Caco-2 (cell line): ENCODE measurements at regions not wholly inside any gene's neighbourhood (a gene's known extent, or its start where the extent isn't known, plus 50 kb on each side); places are given as distances from the start of the nearest gene placed in this dataset.
A peak's percentile ranks its signal among the peaks of the same experiment; 100 is the strongest.

Experiments
- BruUV-seq: library from RNA; stranded (reverse); fragments of 400-500 nt; replicated peaks from 2 replicates; lab custom pipeline; 2021; lab: Mats Ljungman, UMichigan
- CTCF ChIA-PET: fragments of 300-600 bp; sonication (Branson Sonifier 250); formaldehyde crosslinking; loops from one replicate; lab custom pipeline; 2022; ENCODE audit warnings: antibody characterized with exemption; lab: Charles Lee
- POLR2A ChIA-PET: fragments of 300-600 bp; sonication (Branson Sonifier 250); formaldehyde crosslinking; loops from one replicate; lab custom pipeline; 2022; ENCODE audit warnings: antibody characterized with exemption; lab: Charles Lee
- DNase-seq, 2 experiments: peaks; one replicate each; pipeline versions ENCODE4 v3.0.0 to v3.0.0-alpha.2; 2020 to 2022
- H3K27me3 ChIP-seq: replicated peaks from 2 replicates; pipeline ENCODE4 v1.6.0; 2011; ENCODE audit warnings: low read length; ENCODE audit not compliant: control insufficient read depth, insufficient read depth
- H3K36me3 ChIP-seq: 2 replicates; pipeline ENCODE4 v1.5.1; 2011; ENCODE audit warnings: low read length; ENCODE audit not compliant: control insufficient read depth, insufficient read depth
- H3K4me1 ChIP-seq: fragments of 250-450 bp; sonication (Bioruptor Pico); 2 replicates; pipeline ENCODE4 v1.5.1; 2020; ENCODE audit warnings: mild to moderate bottlenecking
- H3K4me3 ChIP-seq: 2 replicates; pipeline ENCODE4 v1.5.1; 2011; ENCODE audit warnings: low read depth, mild to moderate bottlenecking, control low read depth, low read length
- H3K9me3 ChIP-seq: fragments of 250-450 bp; sonication (Bioruptor Pico); 2 replicates; pipeline ENCODE4 v1.5.1; 2020; ENCODE audit warnings: mild to moderate bottlenecking, moderate library complexity
- H3K27ac Mint-ChIP-seq: one replicate; pipeline ENCODE4 v1.8.0; 2022; ENCODE audit warnings: mixed read lengths; ENCODE audit not compliant: unreplicated experiment
- H3K27me3 Mint-ChIP-seq: one replicate; pipeline ENCODE4 v1.8.0; 2022; ENCODE audit warnings: mixed read lengths; ENCODE audit not compliant: insufficient read depth, unreplicated experiment
- H3K36me3 Mint-ChIP-seq: one replicate; pipeline ENCODE4 v1.8.0; 2022; ENCODE audit warnings: mild to moderate bottlenecking, mixed read lengths; ENCODE audit not compliant: insufficient read depth, unreplicated experiment
- H3K4me1 Mint-ChIP-seq: one replicate; pipeline ENCODE4 v1.8.0; 2022; ENCODE audit warnings: low read depth, mixed read lengths; ENCODE audit not compliant: unreplicated experiment
- H3K4me3 Mint-ChIP-seq: one replicate; pipeline ENCODE4 v1.8.0; 2022; ENCODE audit warnings: mild to moderate bottlenecking, moderate library complexity, mixed read lengths; ENCODE audit not compliant: unreplicated experiment
- H3K9me3 Mint-ChIP-seq: one replicate; pipeline ENCODE4 v1.8.0; 2022; ENCODE audit warnings: mixed read lengths; ENCODE audit not compliant: unreplicated experiment
- intact Hi-C: fragments of 100-400 bp; cut with micrococcal nuclease; formaldehyde crosslinking; loops from one replicate; pipeline ENCODE4 v1.10.0; 2022; ENCODE audit not compliant: unreplicated experiment
- TF ChIP-seq, protein P1 (sequence below), 2 experiments: fragments of 200-600 bp in 1 of 2; IDR thresholded peaks; 1 replicate in 1 of 2; 2 replicates in 1 of 2; pipeline versions ENCODE4 v1.5.1 to v1.8.0; 2011 to 2022; ENCODE audit warnings: antibody characterized with exemption in 1 of 2, control low read depth in 1 of 2, inconsistent platforms in 1 of 2, low read depth in 1 of 2, low read length in 1 of 2, mild to moderate bottlenecking in 1 of 2, moderate library complexity in 1 of 2; ENCODE audit not compliant: insufficient read depth in 1 of 2, severe bottlenecking in 1 of 2, unreplicated experiment in 1 of 2

GRCh38 chr1:56436296-56436695 is 143.1 kb downstream of the PLPP3 start:
- peaks cover 14% of the 10 kb centered on the region for H3K36me3 Mint-ChIP-seq
- H3K9me3 Mint-ChIP-seq: no peaks in the 10 kb centered on the region
- Histone ChIP-seq H3K4me1 (peaks cover 70% of the 10 kb centered on the region), H3K36me3 (no peaks in the 10 kb centered on the region), H3K27me3 (no peaks in the 10 kb centered on the region), H3K9me3 (no peaks in the 10 kb centered on the region), H3K4me3 (no peak overlapping the region)
- peak overlapping the region; percentile 92 for H3K27ac Mint-ChIP-seq
- no peak overlapping the region for H3K4me3 Mint-ChIP-seq
- intact Hi-C loops: loop anchor here (2.0 to 5.0 kb wide), 2 partner anchors 15 to 41 kb away; no protein-coding TSS in a partner anchor
- no peaks in the 10 kb centered on the region for H3K27me3 Mint-ChIP-seq
- H3K4me1 Mint-ChIP-seq: peaks cover 58% of the 10 kb centered on the region
- DNase-seq: no peak
- ChIA-PET CTCF (interaction anchor here (0.6 kb wide), 1 partner anchor 21 kb away, joined by 3 read pairs; no protein-coding TSS in a partner anchor), POLR2A (interaction anchor here (0.6 kb wide), 1 partner anchor 21 kb away, joined by 3 read pairs; no protein-coding TSS in a partner anchor)
- TF ChIP-seq, protein P1, sequence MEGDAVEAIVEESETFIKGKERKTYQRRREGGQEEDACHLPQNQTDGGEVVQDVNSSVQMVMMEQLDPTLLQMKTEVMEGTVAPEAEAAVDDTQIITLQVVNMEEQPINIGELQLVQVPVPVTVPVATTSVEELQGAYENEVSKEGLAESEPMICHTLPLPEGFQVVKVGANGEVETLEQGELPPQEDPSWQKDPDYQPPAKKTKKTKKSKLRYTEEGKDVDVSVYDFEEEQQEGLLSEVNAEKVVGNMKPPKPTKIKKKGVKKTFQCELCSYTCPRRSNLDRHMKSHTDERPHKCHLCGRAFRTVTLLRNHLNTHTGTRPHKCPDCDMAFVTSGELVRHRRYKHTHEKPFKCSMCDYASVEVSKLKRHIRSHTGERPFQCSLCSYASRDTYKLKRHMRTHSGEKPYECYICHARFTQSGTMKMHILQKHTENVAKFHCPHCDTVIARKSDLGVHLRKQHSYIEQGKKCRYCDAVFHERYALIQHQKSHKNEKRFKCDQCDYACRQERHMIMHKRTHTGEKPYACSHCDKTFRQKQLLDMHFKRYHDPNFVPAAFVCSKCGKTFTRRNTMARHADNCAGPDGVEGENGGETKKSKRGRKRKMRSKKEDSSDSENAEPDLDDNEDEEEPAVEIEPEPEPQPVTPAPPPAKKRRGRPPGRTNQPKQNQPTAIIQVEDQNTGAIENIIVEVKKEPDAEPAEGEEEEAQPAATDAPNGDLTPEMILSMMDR (IDR thresholded peaks at IDR 0.05; ENCODE audit: insufficient read depth in 1 of 2, low read depth in 1 of 2, low read length in 1 of 2, severe bottlenecking in 1 of 2, unreplicated experiment in 1 of 2): no peak
- BruUV-seq: no TSS peak

- TF ChIP-seq, protein P1 (IDR thresholded peaks at IDR 0.05; ENCODE audit: insufficient read depth in 1 of 2, low read depth in 1 of 2, low read length in 1 of 2, severe bottlenecking in 1 of 2, unreplicated experiment in 1 of 2): no peak
- Mint-ChIP-seq H3K9me3 (no peaks in the 10 kb centered on the region), H3K36me3 (peaks cover 14% of the 10 kb centered on the region), H3K27ac (peak overlapping the region; percentile 92), H3K4me3 (peak overlapping the region; percentile 12), H3K27me3 (no peaks in the 10 kb centered on the region), H3K4me1 (peaks cover 62% of the 10 kb centered on the region)
- ChIA-PET POLR2A (interaction anchor here (0.6 kb wide), 1 partner anchor 21 kb away, joined by 3 read pairs; no protein-coding TSS in a partner anchor), CTCF (interaction anchor here (0.6 kb wide), 2 partner anchors 21 to 149 kb away, joined by 3 read pairs; no protein-coding TSS in a partner anchor)
- intact Hi-C loops: loop anchor here (2.0 to 5.0 kb wide), 3 partner anchors 15 to 42 kb away; no protein-coding TSS in a partner anchor
- H3K9me3 ChIP-seq: no peaks in the 10 kb centered on the region
- H3K4me3 ChIP-seq: no peak overlapping the region
- no TSS peak for BruUV-seq
- no peak for DNase-seq
- H3K4me1 ChIP-seq: peaks cover 70% of the 10 kb centered on the region
- H3K27me3 ChIP-seq: no peaks in the 10 kb centered on the region
- H3K36me3 ChIP-seq: no peaks in the 10 kb centered on the region
Observed at GRCh38 chr1:56435434-56436262, 143.7 kb downstream of the PLPP3 start.

GRCh38 chr1:56434740-56435139 is 144.6 kb downstream of the PLPP3 start:
- POLR2A ChIA-PET: interaction anchor here (0.5 kb wide), 1 partner anchor 35 kb away, joined by 3 read pairs; no protein-coding TSS in a partner anchor
- CTCF ChIA-PET: interaction anchor here (0.6 to 0.7 kb wide), 3 partner anchors 14 to 150 kb away, joined by 3 to 4 read pairs (median 3); no protein-coding TSS in a partner anchor
- Mint-ChIP-seq H3K9me3 (no peaks in the 10 kb centered on the region), H3K27me3 (no peaks in the 10 kb centered on the region), H3K36me3 (peaks cover 14% of the 10 kb centered on the region), H3K4me3 (peak overlapping the region; percentile 25), H3K4me1 (peaks cover 62% of the 10 kb centered on the region), H3K27ac (peak overlapping the region; percentile 92)
- H3K9me3 ChIP-seq: no peaks in the 10 kb centered on the region
- H3K36me3 ChIP-seq: no peaks in the 10 kb centered on the region
- DNase-seq: peak in 1 of 2 experiments; percentile 36
- no TSS peak for BruUV-seq
- H3K27me3 ChIP-seq: no peaks in the 10 kb centered on the region
- intact Hi-C loops: loop anchor here (1.0 to 5.0 kb wide), 4 partner anchors 20 to 143 kb away; partner anchors contain the start of gene PLPP3
- no peak overlapping the region for H3K4me3 ChIP-seq
- TF ChIP-seq, protein P1 (IDR thresholded peaks at IDR 0.05; ENCODE audit: insufficient read depth in 1 of 2, low read depth in 1 of 2, low read length in 1 of 2, severe bottlenecking in 1 of 2, unreplicated experiment in 1 of 2): no peak
- H3K4me1 ChIP-seq: peaks cover 70% of the 10 kb centered on the region
